ENCODE measurements at regions not wholly inside any gene's neighbourhood (a gene's known extent, or its start where the extent isn't known, plus 50 kb on each side); places are given as distances from the start of the nearest gene placed in this dataset.
"Not testable (repeated sequence)": the region's sequence is repeated elsewhere in the genome, so short reads cannot be mapped to it uniquely, and the experiment has no call there.

- DNase-seq, result no peak
Measured at GRCh38 chr6:144898052-144898689, 613.0 kb downstream of the UTRN start.

GRCh38 chr6:144898741-144899140 is 613.6 kb downstream of the UTRN start:
- no peak for DNase-seq

- no peak for DNase-seq
Measured at GRCh38 chr6:144899161-144899560, 614.0 kb downstream of the UTRN start.

DNA sequence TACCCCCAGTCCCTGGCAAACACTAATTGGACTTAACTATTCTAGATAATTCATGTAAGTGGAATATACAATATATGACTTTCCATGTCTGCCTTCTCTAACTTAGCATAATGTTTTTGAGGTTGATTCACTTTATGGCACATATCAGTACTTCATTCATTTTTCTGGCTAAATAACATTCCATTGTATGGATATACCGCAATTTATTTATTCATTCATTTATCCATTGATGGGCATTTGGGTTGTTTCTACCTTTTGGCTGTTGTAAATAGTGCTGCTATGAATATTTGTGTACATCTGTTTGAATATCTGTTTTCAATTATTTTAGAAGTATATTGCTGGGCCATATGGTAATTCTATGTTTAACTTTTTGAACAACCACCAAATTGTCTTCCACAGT is 616.3 kb downstream of the UTRN start:
- no peak for DNase-seq

DNA sequence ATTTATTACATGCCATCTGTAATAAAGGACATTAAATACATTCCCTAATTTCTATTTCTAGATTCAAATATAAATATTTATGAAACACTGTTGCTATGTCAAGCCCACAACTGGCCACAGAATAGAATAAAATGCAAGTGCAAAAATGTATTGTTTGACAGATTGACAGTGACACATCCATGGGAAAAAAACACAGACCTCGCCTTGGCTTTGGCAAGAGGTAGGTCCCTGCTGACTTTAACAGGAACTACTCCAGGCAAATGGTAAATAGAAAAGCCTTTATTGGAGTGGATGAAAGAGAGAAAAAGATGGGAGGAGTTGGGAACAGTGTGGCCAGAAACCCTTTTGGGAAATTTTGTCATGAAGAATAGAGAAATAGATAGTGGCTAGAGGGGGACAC is 622.9 kb downstream of the UTRN start:
- no peak for DNase-seq

DNA sequence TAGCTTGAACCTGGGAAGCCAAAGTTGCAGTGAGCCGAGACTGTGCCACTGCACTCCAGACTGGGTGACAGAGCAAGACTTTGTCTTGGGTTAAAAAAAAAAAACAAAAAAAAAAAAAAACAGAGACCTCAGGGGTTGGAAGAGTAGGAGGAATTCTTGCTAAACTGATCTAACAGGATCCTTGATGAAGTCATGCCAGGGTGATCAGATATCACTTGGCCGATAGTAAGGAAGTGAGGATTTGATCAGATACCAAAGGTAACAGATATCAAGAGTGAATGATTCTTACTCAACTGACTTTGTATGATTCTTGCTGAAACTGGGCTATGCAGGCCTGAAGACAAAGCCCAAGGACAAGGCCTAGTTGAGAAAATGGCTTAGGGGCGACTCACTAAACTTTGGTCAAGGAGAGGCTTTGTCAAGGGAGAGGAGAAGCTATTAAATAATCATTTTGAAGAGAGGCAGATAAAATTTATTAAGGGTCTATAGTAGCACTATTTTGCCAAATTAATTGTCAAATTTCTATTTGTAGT is 624.7 kb downstream of the UTRN start:
- no peak for DNase-seq

DNA sequence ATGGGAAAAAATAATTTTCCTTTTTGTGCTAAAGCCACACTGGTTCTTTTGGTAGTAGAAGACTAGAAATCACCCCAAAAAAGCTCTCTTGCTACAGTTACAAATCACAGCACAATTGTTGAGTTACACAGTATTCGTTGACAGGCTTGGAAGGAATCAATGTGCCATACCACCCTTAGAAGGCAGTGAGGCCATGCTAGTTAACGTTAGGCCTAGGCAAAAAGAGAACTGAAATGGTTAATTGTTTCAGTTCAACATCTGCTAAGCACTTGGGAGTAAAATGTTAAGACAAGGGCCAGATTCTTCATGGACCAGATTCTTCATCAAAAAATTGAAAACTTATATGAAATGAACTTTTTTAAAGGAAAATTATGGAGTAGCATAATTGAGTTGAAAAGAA is 626.2 kb downstream of the UTRN start:
- DNase-seq, result no peak

DNA sequence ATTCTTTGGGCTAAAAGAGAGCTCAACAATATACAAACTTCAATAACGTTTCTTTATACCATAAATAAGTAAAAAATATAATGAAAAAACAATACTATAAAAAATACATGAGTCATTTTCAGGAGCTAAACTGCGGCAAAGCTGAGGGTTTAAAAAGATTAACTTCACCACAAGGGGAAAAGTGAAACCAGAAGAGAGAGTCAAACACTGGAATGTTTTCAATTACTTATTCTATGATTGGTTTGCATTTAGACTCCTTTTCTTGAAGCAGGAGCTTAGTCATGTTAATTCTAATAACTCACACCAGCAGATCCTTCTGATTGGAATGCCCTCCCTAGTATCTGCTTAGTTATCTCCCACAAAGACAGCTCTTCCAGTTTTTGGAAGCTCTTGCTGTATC is 627.3 kb downstream of the UTRN start:
- DNase-seq, result no peak

DNA sequence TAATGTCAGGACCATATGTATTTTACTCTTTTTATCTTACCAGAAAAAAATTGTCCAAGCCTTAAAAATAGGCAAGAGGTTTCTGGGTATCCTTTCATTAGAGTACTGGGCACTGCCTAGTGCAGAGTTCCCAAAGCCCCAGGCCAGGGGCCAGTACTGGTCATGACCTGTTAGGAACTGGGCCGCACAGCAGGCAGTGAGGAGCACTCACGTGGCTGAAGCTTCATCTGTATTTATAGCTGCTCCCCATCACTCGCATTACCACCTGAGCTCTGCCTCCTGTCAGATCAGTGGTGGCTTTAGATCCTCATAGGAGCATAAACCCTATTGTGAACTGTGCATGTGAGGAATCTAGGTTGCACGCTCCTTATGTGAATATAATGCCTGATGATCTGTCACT is 632.9 kb downstream of the UTRN start:
- DNase-seq, result no peak

DNA sequence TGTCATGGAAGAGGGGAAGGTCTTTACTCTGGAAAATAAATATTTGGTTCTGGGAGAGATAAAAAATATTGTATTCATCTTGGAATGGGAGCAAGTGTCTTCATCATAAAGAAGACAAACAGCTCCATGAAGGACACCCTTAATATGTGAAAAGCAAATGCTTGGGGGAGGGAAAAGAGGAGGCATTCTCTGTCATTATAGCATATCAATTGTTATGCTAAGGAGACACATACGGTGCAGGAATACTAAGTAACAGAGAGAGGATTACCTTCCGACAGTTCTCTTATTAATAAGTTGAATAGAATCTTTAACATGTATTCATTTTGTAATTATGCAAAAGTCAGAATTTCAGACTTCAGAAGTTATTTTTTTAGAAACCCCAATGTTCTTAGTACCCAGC is 634.4 kb downstream of the UTRN start:
- no peak for DNase-seq

DNA sequence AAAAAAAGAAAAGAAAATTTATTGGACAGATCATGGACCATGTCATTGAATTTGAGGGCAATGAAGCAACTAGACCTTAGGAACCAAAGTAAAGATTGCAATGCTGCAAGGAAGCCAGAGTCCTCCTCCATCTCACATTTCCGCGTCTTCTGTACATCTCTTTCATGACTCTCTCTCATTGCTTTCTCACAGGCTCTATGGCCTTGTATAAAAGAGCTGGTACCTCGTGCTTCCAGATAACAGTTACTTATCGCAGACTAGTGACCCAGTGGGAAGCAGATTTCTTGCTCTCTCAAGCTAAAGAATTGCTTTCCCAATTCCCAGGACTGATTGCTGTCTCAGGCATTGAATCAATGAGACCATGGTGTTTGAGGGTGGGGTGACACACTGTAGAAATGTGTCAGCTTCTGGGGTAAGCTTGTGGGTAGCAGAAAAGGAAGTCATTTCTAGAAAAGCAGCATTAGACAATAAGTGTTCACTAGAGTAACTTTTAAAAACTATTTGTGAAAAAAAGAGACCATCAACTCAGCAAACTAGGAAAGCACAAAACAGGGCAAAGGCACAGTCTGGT is 635.3 kb downstream of the UTRN start:
- DNase-seq, result no peak

DNA sequence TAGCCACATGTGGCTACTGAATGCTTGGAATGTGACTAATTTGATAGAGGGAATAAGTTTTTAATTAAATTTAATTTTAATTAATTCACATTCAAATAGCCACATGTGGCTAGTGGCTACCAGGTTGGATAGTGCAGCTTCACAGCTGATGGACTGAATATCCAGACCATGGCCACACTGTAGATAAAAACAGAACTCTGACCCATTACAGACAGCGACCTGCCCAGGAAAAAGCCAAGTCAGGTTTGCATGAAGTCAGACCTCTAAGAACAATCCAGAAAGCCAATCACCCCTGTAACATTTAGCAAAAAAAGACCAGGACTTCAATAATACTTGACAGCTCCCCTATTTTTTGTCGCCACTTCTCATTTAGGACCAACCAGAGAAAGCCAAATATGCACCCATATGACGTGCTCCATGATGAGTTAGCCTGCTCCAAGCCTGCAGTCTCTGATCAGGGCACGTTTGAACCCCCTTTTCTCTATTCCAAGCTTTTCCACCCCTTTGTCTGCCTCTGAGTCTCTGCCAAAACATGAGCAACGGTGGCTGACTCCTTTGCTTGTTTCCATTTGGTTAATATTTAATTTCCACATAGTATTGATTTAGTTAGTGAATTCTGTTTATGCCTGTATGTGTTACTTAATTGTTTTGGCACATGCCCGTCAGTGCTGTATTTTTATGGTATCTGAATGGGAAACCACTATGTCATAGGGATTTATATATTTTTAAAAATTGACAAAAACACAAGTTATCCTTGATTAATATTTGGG is 636.3 kb downstream of the UTRN start:
- no peak for DNase-seq

DNA sequence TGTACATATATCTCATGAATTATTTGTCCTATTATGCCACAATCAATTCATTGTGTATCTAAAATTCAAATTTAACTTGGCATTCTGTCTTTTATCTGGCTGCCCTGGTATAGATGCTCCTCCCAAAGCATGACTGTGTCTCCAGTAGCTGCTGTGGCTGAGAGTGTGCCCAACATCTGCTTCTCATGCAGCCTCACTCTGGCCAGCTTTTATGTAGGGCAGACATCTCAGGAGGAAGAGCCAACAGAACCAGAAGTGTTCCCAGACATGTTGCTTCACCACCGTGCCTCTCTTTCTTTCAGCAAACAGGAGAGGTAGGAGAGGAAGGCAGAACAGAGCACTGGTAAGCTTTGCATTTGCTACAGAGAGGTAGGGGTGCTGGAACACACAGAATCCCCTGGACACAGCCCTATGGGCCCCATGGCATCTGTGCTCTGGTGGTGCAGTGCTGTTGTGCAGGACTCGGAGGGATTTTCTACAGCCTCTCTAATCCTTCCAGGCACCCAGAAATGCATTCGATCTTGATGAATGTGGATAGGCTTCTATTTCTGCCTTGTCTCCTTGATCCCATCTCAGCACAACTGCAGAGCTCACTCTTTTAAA is 637.1 kb downstream of the UTRN start:
- no peak for DNase-seq

- DNase-seq, result not testable (repeated sequence)
Measured at GRCh38 chr6:144922771-144923490, 637.8 kb downstream of the UTRN start.

DNA sequence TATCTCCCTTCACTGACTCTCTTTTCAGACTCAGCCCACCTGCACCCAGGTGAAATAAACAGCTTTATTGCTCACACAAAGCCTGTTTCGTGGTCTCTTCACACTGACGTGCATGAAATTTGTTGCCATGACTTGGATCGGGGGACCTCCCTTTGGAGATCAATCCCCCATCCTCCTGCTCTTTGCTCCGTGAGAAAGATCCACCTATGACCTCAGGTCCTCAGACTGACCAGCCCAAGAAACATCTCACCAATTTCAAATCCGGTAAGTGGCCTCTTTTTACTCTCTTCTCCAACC is 638.3 kb downstream of the UTRN start:
- DNase-seq, result not testable (repeated sequence)

GRCh38 chr6:144928847-144929246 is 643.7 kb downstream of the UTRN start:
- DNase-seq, result no peak

GRCh38 chr6:144929262-144929661 is 644.1 kb downstream of the UTRN start:
- no peak for DNase-seq

DNA sequence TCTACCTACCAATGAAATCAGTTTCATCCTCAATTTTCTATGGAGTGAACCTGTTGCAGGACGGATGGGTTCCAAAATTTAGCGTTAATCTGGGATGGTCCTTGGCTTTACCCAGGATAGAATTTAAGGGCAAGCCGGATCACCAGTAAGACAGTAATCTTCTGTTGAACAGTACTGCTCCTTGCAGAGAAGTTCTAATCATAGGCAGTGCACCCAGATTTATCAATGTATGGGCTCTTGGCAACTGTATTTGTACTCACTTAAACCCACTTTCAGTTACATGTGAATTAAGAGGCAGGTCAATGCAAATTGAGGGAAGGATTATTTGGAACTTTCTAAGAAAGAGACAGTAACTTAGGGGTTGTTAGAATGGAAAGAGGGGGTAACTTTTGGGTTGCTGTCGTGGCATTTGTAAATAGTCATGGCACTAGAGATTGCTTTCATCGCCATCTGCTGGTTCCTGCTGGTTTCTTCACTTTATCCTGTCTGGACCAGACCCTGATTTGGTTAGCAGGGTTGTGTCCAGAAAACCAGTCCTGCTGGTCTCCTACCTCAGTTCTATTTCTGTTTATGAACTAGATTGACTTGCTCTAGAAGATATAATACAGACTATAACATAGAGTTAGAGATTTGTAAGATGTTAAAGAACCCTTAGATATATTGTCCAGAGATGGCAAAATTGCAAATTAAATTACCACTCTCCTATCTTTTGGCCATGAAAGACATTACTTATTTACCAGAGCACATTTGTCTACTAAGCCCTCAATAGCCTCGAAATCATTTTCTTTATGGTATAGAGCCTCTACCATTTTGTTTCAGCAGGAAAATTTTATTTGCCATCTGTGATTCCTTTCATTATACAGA is 646.3 kb downstream of the UTRN start:
- DNase-seq, result no peak

DNA sequence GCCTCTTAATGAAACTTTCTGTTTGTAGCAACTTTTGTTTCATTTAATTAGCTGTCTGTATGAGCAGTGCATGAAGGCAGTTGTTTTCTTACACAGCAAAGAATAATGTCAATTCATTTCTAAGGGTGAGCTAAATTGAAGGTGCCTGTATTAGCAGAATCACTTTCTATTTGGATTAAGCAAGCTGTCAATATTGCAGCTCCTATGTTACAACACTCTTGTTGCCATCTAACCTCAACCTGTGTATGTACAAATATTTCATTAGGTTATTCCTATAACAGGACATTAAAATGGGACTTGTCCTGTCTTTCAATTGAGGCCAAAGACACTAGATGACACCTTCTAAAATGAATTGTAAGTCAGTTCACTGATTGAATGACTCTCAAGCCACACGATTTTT is 647.5 kb downstream of the UTRN start:
- no peak for DNase-seq

- no peak for DNase-seq
Measured at GRCh38 chr6:144935181-144935580, 650.0 kb downstream of the UTRN start.

GRCh38 chr6:144935661-144936060 is 650.5 kb downstream of the UTRN start:
- no peak for DNase-seq

- DNase-seq, result no peak
Measured at GRCh38 chr6:144936764-144937163, 651.6 kb downstream of the UTRN start.
